HL-60 (cell line): ENCODE measurements at regions not wholly inside any gene's neighbourhood (a gene's known extent, or its start where the extent isn't known, plus 50 kb on each side); places are given as distances from the start of the nearest gene placed in this dataset.

Source experiments
- DNase-seq, 2 experiments: peaks; one replicate each; pipeline ENCODE4 v3.0.0-alpha.2; 2010 to 2020; ENCODE audit warnings: low read depth in 1 of 2, low spot score in 1 of 2
- H3K27ac ChIP-seq: fragments of 250-450 bp; sonication (Bioruptor Pico); replicated peaks from 2 replicates; pipeline ENCODE4 v1.5.1; 2020; ENCODE audit warnings: mild to moderate bottlenecking, moderate library complexity
- H3K27me3 ChIP-seq: fragments of 250-450 bp; sonication (Bioruptor Pico); 2 replicates; pipeline ENCODE4 v1.5.1; 2021; ENCODE audit warnings: mild to moderate bottlenecking, moderate library complexity; ENCODE audit not compliant: insufficient read depth, poor library complexity, severe bottlenecking
- H3K4me3 ChIP-seq: replicated peaks from 2 replicates; pipeline ENCODE4 v1.5.1; 2011; ENCODE audit warnings: mild to moderate bottlenecking, control low read depth, low read length; ENCODE audit not compliant: insufficient read depth
- GABPA ChIP-seq: IDR thresholded peaks from 2 replicates; pipeline ENCODE4 v1.6.1; 2012; ENCODE audit warnings: low read depth
- POLR2AphosphoS5 ChIP-seq: IDR thresholded peaks from 2 replicates; pipeline ENCODE4 v1.6.1; 2012; ENCODE audit warnings: low read depth
- SPI1 ChIP-seq: IDR thresholded peaks from 2 replicates; pipeline ENCODE4 v1.6.1; 2012; ENCODE audit warnings: low read depth, mild to moderate bottlenecking, borderline replicate concordance
- TF ChIP-seq, protein P1 (sequence below): IDR thresholded peaks from 2 replicates; pipeline ENCODE4 v1.6.1; 2012; ENCODE audit warnings: low read depth; ENCODE audit not compliant: insufficient replicate concordance
- TF ChIP-seq, protein P2 (sequence below): IDR thresholded peaks from one replicate; pipeline ENCODE4 v1.5.1; 2011; ENCODE audit warnings: low read length, control low read depth, inconsistent platforms; ENCODE audit not compliant: insufficient read depth

DNA sequence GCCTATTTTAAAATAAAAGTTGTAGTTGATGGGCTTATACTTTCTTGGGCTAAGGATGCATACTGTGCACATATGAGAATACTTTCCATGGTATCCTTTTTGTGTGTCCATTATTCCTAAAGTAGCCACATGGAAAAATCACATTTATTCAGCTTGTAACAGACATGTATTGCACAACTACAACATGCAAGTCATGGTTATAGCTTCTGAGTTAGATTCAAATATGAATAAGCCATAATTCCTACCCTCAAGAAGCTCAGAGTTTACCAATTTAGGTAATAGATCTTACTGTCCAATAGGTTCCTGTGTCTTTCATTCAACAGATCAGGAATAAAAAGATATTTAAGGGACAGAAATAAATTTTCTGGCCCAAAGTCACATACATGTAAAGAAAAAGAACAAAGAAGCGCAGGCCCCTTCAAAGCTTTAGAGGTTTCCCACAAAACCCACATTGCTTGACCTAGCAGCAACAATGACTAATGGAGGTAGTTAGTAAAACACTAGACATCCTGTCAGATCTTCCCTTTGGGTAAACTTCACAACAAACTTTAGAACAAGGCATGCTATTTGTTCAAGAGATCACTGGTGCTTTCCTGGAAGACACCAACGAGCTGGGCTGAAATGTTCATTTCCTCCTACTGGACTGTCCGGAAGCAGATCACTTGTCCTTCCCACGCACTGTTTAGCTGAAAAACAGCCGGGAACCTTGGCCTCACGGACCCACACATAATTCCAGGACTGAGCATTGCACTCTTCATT lies 78.4 kb upstream of the ITGA1 start:
- no peak overlapping the region for H3K4me3 ChIP-seq
- no peak for DNase-seq
- H3K27me3 ChIP-seq: no peaks in the 10 kb centered on the region
- H3K27ac ChIP-seq: no peak overlapping the region
- TF ChIP-seq POLR2AphosphoS5 (no peak), GABPA (no peak), SPI1 (no peak)
- TF ChIP-seq, protein P1, sequence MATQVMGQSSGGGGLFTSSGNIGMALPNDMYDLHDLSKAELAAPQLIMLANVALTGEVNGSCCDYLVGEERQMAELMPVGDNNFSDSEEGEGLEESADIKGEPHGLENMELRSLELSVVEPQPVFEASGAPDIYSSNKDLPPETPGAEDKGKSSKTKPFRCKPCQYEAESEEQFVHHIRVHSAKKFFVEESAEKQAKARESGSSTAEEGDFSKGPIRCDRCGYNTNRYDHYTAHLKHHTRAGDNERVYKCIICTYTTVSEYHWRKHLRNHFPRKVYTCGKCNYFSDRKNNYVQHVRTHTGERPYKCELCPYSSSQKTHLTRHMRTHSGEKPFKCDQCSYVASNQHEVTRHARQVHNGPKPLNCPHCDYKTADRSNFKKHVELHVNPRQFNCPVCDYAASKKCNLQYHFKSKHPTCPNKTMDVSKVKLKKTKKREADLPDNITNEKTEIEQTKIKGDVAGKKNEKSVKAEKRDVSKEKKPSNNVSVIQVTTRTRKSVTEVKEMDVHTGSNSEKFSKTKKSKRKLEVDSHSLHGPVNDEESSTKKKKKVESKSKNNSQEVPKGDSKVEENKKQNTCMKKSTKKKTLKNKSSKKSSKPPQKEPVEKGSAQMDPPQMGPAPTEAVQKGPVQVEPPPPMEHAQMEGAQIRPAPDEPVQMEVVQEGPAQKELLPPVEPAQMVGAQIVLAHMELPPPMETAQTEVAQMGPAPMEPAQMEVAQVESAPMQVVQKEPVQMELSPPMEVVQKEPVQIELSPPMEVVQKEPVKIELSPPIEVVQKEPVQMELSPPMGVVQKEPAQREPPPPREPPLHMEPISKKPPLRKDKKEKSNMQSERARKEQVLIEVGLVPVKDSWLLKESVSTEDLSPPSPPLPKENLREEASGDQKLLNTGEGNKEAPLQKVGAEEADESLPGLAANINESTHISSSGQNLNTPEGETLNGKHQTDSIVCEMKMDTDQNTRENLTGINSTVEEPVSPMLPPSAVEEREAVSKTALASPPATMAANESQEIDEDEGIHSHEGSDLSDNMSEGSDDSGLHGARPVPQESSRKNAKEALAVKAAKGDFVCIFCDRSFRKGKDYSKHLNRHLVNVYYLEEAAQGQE: no peak
- TF ChIP-seq, protein P2, sequence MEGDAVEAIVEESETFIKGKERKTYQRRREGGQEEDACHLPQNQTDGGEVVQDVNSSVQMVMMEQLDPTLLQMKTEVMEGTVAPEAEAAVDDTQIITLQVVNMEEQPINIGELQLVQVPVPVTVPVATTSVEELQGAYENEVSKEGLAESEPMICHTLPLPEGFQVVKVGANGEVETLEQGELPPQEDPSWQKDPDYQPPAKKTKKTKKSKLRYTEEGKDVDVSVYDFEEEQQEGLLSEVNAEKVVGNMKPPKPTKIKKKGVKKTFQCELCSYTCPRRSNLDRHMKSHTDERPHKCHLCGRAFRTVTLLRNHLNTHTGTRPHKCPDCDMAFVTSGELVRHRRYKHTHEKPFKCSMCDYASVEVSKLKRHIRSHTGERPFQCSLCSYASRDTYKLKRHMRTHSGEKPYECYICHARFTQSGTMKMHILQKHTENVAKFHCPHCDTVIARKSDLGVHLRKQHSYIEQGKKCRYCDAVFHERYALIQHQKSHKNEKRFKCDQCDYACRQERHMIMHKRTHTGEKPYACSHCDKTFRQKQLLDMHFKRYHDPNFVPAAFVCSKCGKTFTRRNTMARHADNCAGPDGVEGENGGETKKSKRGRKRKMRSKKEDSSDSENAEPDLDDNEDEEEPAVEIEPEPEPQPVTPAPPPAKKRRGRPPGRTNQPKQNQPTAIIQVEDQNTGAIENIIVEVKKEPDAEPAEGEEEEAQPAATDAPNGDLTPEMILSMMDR: no peak

DNA sequence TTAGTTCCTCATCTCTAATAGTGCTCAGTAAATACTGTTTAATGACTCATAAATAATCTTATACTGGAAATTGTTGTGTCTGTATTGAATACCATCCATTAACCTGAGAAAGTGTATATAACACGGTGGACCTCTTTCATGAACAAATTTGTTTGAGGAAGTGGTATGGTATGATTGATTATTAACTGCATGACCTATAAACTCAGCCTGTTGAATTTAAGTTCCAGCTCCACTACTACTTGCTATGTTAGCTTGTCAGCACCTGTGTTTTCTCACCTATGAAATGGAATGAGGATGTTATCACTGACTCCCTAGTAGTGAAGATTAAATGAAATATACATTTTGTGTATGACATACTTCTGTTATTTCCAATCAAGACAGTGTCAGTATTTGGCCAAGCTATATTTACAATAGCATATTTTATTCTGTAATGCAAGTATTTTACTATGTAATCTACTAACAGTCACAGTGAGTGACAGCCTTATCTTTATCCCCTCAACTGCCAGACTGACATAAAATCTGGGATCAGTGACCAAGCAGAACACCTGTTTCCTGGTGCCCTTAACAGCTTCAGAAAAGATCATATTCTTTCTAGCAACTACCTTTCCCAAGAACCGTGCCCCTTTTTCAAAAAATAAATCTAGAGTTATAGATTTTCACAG lies 77.3 kb upstream of the ITGA1 start:
- no peak overlapping the region for H3K27ac ChIP-seq

DNA sequence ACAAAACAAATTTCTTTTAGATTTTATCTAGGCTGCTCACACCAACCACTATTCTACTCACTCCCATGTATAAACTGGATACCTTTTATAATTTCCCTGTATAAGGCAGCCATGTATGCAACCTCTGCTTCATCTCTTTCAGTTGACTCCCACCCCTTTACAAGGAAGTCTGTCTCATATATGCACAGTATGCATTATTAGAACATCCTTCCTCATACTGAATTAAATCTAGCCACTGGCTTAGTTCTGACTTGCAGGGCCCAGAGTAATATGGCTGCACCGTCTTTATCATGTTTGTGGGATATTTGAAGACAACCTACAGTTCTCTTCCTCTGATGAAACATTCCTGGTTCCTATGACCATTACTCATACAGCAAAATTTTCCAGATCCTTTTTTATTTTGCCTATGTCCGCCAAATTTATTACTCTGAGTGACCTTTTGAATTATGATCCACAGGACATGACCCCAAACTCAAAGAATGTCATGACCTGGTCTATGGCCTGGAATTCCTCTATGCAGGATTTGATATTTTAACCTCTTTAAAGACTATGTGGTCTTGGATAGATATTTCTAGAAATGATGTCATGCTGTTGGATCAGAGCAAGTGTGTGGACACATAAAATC lies 76.6 kb upstream of the ITGA1 start:
- Histone ChIP-seq H3K4me3 (no peak overlapping the region), H3K27ac (no peak overlapping the region), H3K27me3 (no peaks in the 10 kb centered on the region)
- TF ChIP-seq, protein P2: no peak
- no peak for TF ChIP-seq SPI1
- no peak for TF ChIP-seq POLR2AphosphoS5
- no peak for TF ChIP-seq GABPA
- TF ChIP-seq, protein P1: no peak
- DNase-seq: no peak

More for the DNA sequence above, 77.3 kb upstream of the ITGA1 start:
- H3K4me3 ChIP-seq: no peak overlapping the region
- DNase-seq: no peak
- no peaks in the 10 kb centered on the region for H3K27me3 ChIP-seq
- TF ChIP-seq, protein P2: no peak
